GM21619 (cell line): ENCODE measurements at regions not wholly inside any gene's neighbourhood (a gene's known extent, or its start where the extent isn't known, plus 50 kb on each side); places are given as distances from the start of the nearest gene placed in this dataset.
"Not testable (repeated sequence)": the region's sequence is repeated elsewhere in the genome, so short reads cannot be mapped to it uniquely, and the experiment has no call there.

Source experiments
- ATAC-seq: cut with Tn5 transposase; IDR thresholded peaks from one replicate; pipeline ENCODE4 v1.9.1; 2021; ENCODE audit not compliant: unreplicated experiment

GRCh38 chr6:94557207-94557606 is 1020.1 kb upstream of the MANEA start:
- not testable (repeated sequence) for ATAC-seq

- ATAC-seq = no peak
These were observed 1029.1 kb upstream of the MANEA start for GRCh38 chr6:94548201-94548600.

GRCh38 chr6:94535798-94536197 is 1041.5 kb upstream of the MANEA start:
- ATAC-seq = no peak

GRCh38 chr6:94511502-94512088 is 1065.7 kb upstream of the MANEA start:
- no peak for ATAC-seq

DNA sequence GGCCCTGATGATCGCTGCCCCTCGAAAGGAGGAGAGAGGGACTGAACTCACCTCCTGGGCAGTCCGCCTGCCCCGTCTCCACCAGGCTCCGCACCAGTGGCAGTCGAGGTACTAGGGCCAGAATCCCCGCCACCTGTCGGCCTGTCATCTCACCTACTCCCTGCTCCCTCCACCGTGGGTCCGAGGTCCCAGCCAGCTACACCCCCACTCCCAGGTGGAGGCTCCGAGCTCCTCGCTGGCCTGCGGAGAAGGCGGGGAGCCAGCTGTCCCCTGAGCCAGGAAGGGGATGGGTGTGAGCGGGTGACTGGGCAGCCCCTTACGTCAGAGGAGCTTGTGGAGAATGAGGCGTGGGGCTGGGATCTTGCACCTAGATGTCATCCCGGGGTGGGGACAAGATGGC is 1066.5 kb upstream of the MANEA start:
- no peak for ATAC-seq

- no peak for ATAC-seq
These were observed 1075.8 kb upstream of the MANEA start for GRCh38 chr6:94501516-94501915.

- ATAC-seq = no peak
These were observed 1078.7 kb upstream of the EPHA7 start for GRCh38 chr6:94498099-94498498.

DNA sequence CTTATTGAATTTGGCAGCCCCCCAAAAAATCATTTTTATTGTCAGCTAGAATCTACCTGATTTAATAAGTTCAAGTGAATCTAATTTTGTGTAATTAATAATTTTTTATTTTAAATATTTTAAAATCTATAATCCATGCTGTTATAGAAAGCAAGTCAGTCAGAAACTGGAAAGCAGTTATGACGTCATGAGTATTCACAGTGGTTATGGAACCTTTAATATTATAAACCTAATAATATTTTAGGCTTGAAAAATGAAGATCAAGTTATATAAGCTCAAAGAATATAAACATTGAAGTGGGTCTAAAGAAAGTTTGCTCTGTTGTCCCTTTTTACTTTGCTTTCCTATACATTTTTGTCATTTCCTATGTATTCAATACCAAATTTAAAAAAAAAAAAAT is 1075.1 kb upstream of the EPHA7 start:
- ATAC-seq = no peak

DNA sequence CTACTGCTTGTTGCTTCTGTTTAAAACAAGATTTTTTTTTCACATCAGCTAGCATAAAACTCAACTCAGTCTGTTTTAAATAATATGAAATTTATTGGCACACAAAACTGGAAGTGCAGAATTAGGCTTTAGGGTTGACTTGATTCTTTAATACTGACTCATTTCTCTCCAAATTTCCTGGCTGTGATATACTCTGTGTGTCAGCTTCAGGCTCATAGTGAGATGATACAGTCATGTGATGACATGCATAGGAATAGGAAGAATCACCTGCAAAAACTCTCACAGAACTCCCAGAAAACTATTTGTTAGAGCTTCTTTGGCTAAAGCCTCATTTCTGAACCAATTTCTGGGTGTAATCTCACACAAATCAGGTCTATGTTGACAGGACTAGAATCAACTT is 1068.0 kb upstream of the EPHA7 start:
- no peak for ATAC-seq

- ATAC-seq = no peak
These were observed 1059.0 kb upstream of the EPHA7 start for GRCh38 chr6:94478133-94479005.

- ATAC-seq = no peak
These were observed 1049.5 kb upstream of the EPHA7 start for GRCh38 chr6:94468830-94469229.

GRCh38 chr6:94464018-94464510 is 1044.7 kb upstream of the EPHA7 start:
- ATAC-seq = no peak

- ATAC-seq = no peak
These were observed 1043.9 kb upstream of the EPHA7 start for GRCh38 chr6:94463306-94463705.

GRCh38 chr6:94462231-94462630 is 1042.9 kb upstream of the EPHA7 start:
- no peak for ATAC-seq

DNA sequence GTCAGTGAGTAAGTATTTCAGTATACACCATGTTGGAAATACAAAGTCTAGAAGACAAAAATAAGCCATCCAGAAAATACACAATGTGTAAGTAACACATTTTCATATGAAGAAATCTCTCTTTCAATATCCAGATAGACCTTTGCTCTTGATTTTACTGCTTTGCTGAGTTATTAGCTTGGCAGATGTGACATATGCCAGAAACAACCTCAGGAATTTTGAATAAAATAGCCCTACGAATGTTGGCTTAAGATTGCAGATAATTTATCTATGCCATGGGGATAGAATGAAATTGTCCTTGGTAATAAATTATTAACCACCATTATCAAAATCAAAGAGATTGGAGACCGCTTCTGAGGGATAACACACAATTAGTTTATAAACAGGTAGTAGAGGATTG is 1036.9 kb upstream of the EPHA7 start:
- no peak for ATAC-seq

DNA sequence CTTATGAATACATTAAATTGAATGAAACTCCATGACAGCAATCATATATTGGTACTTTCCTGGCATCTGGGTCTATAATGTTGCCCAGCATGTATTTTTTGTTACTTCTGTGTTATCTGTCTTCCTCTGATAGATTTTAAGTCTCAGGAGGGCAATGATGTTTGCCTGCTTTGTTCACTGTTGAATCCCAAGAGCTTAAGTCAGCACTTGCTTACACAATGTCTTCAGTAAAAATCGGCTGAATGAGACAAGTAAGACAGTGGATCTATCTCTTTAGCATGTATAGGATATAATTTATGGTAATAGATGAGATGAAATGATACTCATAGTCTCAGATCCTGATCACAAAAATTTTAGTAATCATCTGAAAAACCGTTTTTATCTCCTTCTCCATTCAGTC is 1034.9 kb upstream of the EPHA7 start:
- no peak for ATAC-seq

DNA sequence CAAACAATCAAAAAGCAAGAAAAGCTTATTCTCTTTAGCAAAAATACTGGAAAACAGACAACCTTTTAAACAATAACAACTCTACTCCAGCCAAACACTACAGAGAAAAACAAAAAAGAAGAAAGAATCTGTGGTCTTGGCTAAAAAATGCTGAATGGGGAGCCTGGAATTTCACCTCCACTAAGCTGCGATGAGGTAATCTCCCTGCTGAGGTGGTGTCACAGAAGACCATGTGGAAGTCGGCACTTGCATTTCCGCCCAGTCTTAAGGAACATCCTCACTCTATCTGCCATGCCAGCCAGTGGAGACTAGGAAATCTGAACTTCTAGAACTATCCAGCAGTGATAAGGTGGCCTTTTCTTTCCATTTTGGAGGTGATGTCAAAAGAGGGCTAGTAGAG is 1026.8 kb upstream of the EPHA7 start:
- ATAC-seq = no peak

DNA sequence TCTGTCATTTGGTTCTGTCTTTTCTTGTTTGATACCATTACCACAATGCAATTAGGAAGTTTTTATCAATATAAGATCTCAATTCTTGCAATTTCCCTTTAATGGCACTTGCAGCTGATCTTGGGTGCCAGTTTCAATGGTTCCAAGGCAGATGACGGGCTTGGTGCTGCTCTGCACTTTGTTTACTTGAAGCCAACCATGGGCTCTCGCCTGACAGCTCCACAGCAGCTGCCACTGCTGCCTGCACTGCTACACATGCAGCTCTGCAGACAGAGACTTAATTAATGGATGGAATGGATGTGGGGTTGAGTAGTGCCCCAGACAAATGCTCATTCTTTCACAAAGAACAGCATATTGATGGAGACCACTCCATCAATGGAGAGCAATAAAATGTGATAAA is 1024.3 kb upstream of the EPHA7 start:
- ATAC-seq = no peak

GRCh38 chr6:94424692-94425091 is 1005.3 kb upstream of the EPHA7 start:
- ATAC-seq = no peak

DNA sequence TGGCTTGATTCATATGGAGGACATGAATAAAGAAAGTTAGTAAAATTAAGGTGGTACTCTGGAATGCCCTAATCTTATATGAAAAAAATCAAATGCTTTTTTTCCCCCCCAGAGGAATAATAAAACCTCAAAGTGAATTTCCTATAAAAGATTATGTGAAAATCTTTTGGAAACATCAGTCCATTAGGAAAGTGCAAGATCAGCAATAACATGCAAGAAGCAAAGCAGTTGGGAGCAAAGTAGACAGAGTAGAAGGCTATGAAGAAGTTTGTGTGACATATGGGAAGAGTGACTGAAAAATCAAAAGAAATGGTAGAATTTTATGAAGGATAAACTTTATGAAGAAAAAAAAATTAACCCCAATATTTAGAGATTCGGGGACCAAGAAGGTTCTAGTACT is 998.0 kb upstream of the EPHA7 start:
- ATAC-seq = no peak

GRCh38 chr6:94414041-94414440 is 994.7 kb upstream of the EPHA7 start:
- ATAC-seq = no peak

DNA sequence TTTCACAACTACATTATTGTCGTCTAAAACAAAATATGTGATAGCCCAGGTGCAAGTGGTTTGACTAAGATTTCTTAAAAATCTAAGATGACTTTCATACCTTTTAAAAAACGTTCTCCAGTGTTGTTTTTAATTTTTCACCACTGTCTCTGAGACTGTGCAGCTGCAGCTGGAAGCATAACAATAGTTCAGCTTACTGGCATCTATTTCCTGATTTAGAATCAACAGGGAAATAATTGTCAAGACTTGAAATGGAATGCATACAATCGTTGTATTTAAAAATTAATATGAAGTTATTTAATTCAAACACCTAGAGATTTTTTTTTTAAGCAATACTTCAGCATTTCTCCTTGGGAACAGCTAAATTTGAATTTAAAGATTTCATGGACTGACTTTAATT is 982.0 kb upstream of the EPHA7 start:
- ATAC-seq = no peak

- no peak for ATAC-seq
These were observed 975.5 kb upstream of the EPHA7 start for GRCh38 chr6:94394822-94395221.
